Smooth muscle cell (in vitro differentiated cells): ENCODE measurements at regions not wholly inside any gene's neighbourhood (a gene's known extent, or its start where the extent isn't known, plus 50 kb on each side); places are given as distances from the start of the nearest gene placed in this dataset.

Experiments
- DNase-seq: peaks from one replicate; lab custom pipeline; 2025; ENCODE audit not compliant: unreplicated experiment; lab: John Stamatoyannopoulos, UW
- H2AFZ ChIP-seq: fragments of 200-600 bp; sonication (generic); 2 replicates; pipeline ENCODE4 v1.6.0; 2016; ENCODE audit warnings: antibody characterized with exemption, low read depth, mild to moderate bottlenecking
- H3F3A ChIP-seq: fragments of 200-600 bp; sonication (generic); 2 replicates; pipeline ENCODE4 v1.6.0; 2017; ENCODE audit warnings: antibody characterized with exemption, low read depth
- H3K27ac ChIP-seq: fragments of 200-600 bp; sonication (generic); 2 replicates; pipeline ENCODE4 v1.5.1; 2016; ENCODE audit warnings: low read depth, mild to moderate bottlenecking
- H3K27me3 ChIP-seq: fragments of 200-600 bp; sonication (generic); 2 replicates; pipeline ENCODE4 v1.6.1; 2016; ENCODE audit warnings: low read depth, mild to moderate bottlenecking
- H3K36me3 ChIP-seq: fragments of 200-600 bp; sonication (generic); 2 replicates; pipeline ENCODE4 v1.5.1; 2016; ENCODE audit warnings: low read depth
- H3K4me1 ChIP-seq: fragments of 200-600 bp; sonication (generic); 2 replicates; pipeline ENCODE4 v1.5.1; 2016; ENCODE audit warnings: low read depth
- H3K4me2 ChIP-seq: fragments of 200-600 bp; sonication (generic); 2 replicates; pipeline ENCODE4 v1.6.0; 2016; ENCODE audit warnings: mild to moderate bottlenecking
- H3K4me3 ChIP-seq: fragments of 200-600 bp; sonication (generic); 2 replicates; pipeline ENCODE4 v1.5.1; 2016; ENCODE audit warnings: mild to moderate bottlenecking
- H3K79me2 ChIP-seq: fragments of 200-600 bp; sonication (generic); 2 replicates; pipeline ENCODE4 v1.6.0; 2016; ENCODE audit warnings: low read depth, mild to moderate bottlenecking
- H3K9ac ChIP-seq: fragments of 200-600 bp; sonication (generic); 2 replicates; pipeline ENCODE4 v1.6.0; 2016; ENCODE audit warnings: low read depth
- H3K9me3 ChIP-seq: fragments of 200-600 bp; sonication (generic); replicated peaks from 2 replicates; pipeline ENCODE4 v1.5.1; 2016; ENCODE audit warnings: low read depth
- H4K20me1 ChIP-seq: fragments of 200-600 bp; sonication (generic); 2 replicates; pipeline ENCODE4 v1.6.0; 2016; ENCODE audit warnings: low read depth
- WGBS: methylation state at CpG from one replicate; pipeline ENCODE4 v1.1.7; 2016; ENCODE audit warnings: low lambda C conversion rate; 5-methylcytosine and 5-hydroxymethylcytosine counted together
- TF ChIP-seq, protein P1 (sequence below): fragments of 200-600 bp; sonication (generic); IDR thresholded peaks from 2 replicates; pipeline ENCODE4 v1.5.1; 2017; ENCODE audit warnings: borderline replicate concordance, mild to moderate bottlenecking, antibody characterized with exemption; ENCODE audit not compliant: insufficient read depth, poor library complexity, severe bottlenecking

DNA sequence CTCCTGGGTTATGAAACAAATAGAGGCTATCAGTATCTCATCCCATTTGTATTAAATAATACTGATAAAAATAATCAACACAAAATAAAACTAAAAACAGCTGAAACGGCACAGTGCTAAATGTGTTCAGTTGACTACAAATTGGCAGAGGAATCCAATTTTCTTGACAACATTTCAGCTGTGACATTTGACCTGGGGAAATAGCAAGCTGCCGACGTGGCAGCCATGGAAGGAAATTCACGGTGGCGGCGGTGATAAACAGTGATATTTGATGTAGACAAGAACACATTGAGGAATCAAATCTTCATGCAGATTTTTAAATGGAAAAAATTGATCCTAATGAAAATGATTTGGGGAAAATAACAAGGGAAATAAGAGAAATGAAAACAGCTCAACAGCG lies 159.1 kb upstream of the RTL1 start:
- no peak overlapping the region for H3K4me2 ChIP-seq
- H3K27me3 ChIP-seq, result no peaks in the 10 kb centered on the region
- H4K20me1 ChIP-seq, result no peaks in the 10 kb centered on the region
- H2AFZ ChIP-seq, result no peak overlapping the region
- H3K9ac ChIP-seq, result no peak overlapping the region
- no peaks in the 10 kb centered on the region for H3K79me2 ChIP-seq
- TF ChIP-seq, protein P1, sequence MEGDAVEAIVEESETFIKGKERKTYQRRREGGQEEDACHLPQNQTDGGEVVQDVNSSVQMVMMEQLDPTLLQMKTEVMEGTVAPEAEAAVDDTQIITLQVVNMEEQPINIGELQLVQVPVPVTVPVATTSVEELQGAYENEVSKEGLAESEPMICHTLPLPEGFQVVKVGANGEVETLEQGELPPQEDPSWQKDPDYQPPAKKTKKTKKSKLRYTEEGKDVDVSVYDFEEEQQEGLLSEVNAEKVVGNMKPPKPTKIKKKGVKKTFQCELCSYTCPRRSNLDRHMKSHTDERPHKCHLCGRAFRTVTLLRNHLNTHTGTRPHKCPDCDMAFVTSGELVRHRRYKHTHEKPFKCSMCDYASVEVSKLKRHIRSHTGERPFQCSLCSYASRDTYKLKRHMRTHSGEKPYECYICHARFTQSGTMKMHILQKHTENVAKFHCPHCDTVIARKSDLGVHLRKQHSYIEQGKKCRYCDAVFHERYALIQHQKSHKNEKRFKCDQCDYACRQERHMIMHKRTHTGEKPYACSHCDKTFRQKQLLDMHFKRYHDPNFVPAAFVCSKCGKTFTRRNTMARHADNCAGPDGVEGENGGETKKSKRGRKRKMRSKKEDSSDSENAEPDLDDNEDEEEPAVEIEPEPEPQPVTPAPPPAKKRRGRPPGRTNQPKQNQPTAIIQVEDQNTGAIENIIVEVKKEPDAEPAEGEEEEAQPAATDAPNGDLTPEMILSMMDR, result no peak
- H3K4me1 ChIP-seq, result no peaks in the 10 kb centered on the region
- no peaks in the 10 kb centered on the region for H3K36me3 ChIP-seq
- DNase-seq, result no peak
- H3K27ac ChIP-seq, result no peak overlapping the region
- no peak overlapping the region for H3K4me3 ChIP-seq
- H3K9me3 ChIP-seq, result peaks cover 4% of the 10 kb centered on the region
- H3F3A ChIP-seq, result no peaks in the 10 kb centered on the region
- WGBS, result 98% methylated on average over 7 of the region's 7 CpGs

DNA sequence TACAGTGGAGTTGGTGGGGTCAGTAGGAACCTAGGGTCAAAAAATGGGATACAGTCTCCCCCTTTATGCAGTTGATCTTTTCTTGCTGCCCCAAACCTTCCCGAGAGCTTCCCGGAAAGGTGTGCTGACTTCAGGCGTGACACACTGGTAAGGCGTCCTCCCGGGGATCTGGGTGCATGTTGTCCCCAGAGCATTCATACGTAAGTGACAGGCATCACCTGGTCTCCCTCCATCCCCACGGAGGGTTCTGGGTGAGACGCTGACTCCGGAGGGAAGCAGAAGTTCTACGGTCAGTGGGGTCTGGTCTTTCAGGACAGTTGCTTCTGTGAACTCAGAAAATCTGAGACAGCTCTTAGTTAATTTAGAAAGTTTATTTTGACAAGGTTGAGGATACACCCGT lies 159.6 kb upstream of the RTL1 start:
- TF ChIP-seq, protein P1, result no peak
- DNase-seq, result no peak
- Histone ChIP-seq H3F3A (no peaks in the 10 kb centered on the region), H3K4me2 (no peak overlapping the region), H3K4me3 (no peak overlapping the region), H3K4me1 (no peaks in the 10 kb centered on the region), H3K27ac (no peak overlapping the region), H3K79me2 (no peaks in the 10 kb centered on the region), H3K9me3 (no peaks in the 10 kb centered on the region), H4K20me1 (no peaks in the 10 kb centered on the region), H2AFZ (no peak overlapping the region), H3K36me3 (no peaks in the 10 kb centered on the region), H3K9ac (no peak overlapping the region), H3K27me3 (no peaks in the 10 kb centered on the region)
- WGBS, result 94% methylated on average over 11 of the region's 11 CpGs

DNA sequence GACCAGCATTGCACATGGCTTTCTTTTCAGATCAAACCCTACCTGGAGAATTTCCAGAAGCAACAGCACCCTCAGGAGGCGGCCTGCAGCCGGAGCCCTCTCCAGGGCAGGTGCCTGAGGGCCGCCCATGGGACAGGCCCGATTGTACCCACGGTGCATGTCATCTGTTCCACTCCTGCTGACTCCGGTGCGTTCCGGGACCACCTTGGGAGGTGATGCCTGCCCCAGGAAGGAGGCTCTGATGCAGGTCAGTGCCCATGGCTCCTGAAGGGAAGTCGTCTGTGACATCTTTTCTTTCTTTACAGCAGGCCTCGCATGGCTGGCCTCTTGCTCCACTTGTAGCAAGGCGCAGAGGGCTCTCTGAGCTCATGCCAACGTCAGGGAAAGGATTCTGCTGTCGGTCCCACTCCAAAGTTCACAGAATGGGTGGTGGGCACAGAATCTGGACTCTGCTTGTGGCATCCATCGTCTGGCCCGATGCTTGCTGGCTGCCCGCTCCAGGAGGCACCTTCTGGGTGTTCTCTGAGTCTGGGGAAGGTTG lies 160.7 kb upstream of the RTL1 start:
- H3K4me2 ChIP-seq, result no peak overlapping the region
- WGBS, result 94% methylated on average over 16 of the region's 16 CpGs
- H3K4me1 ChIP-seq, result no peaks in the 10 kb centered on the region
- no peaks in the 10 kb centered on the region for H3K27me3 ChIP-seq
- TF ChIP-seq, protein P1, result no peak
- H3K36me3 ChIP-seq, result no peaks in the 10 kb centered on the region
- H2AFZ ChIP-seq, result no peak overlapping the region
- H3K9ac ChIP-seq, result no peak overlapping the region
- no peaks in the 10 kb centered on the region for H4K20me1 ChIP-seq
- no peaks in the 10 kb centered on the region for H3K9me3 ChIP-seq
- no peaks in the 10 kb centered on the region for H3F3A ChIP-seq
- H3K79me2 ChIP-seq, result no peaks in the 10 kb centered on the region
- H3K27ac ChIP-seq, result no peak overlapping the region
- no peak for DNase-seq
- no peak overlapping the region for H3K4me3 ChIP-seq

DNA sequence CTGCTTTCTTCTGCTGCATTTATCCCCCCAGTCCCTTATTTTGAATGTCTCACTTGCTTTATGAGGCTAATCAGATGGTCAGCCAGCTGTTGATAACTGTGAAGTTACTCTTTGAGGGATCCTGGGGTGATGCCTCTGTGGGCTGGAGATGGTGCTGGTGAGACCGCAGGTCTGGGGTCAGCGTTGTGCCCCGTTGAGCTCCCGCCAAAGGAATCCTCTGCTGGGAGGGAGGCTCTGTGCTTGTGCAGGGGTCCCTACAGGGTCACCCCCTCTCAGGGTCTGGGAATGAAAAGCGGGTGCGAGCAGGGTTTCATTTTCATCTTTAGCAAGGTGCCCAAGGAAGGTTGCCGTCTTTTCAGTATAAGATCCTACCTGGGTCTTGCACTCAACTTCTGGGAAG lies 161.2 kb upstream of the RTL1 start:
- Histone ChIP-seq H3K4me3 (no peak overlapping the region), H3K27me3 (no peaks in the 10 kb centered on the region), H3F3A (no peaks in the 10 kb centered on the region), H3K36me3 (no peaks in the 10 kb centered on the region), H3K4me1 (no peaks in the 10 kb centered on the region), H3K27ac (no peak overlapping the region), H4K20me1 (no peaks in the 10 kb centered on the region), H3K9me3 (no peaks in the 10 kb centered on the region), H3K9ac (no peak overlapping the region), H2AFZ (no peak overlapping the region), H3K4me2 (no peak overlapping the region), H3K79me2 (no peaks in the 10 kb centered on the region)
- 100% methylated on average over 7 of the region's 7 CpGs for WGBS
- no peak for DNase-seq
- TF ChIP-seq, protein P1, result no peak
